IMR-90 (cell line): ENCODE measurements at regions not wholly inside any gene's neighbourhood (a gene's known extent, or its start where the extent isn't known, plus 50 kb on each side); places are given as distances from the start of the nearest gene placed in this dataset.

Source experiments
- ATAC-seq: fragments of 200-7000 bp; cut with Tn5 transposase; 2 replicates; pipeline ENCODE4 v1.9.1; 2020; ENCODE audit warnings: low read depth, mild to moderate bottlenecking, moderate library complexity
- BruUV-seq: library from RNA; stranded (reverse); fragments of 400-500 nt; replicated peaks from 2 replicates; lab custom pipeline; 2021; lab: Mats Ljungman, UMichigan
- CTCF ChIA-PET: fragments of 300-600 bp; formaldehyde crosslinking; extraction: SDS; loops from one replicate; lab custom pipeline; 2021; ENCODE audit warnings: antibody characterized with exemption; lab: Yijun Ruan, JAX
- POLR2A ChIA-PET: fragments of 300-600 bp; sonication (Branson Sonifier 250); formaldehyde crosslinking; loops from one replicate; lab custom pipeline; 2022; ENCODE audit warnings: antibody characterized with exemption; ENCODE audit not compliant: unreplicated experiment; lab: Charles Lee
- DNase-seq: peaks from one replicate; pipeline ENCODE4 v3.0.0; 2013
- H2AFZ ChIP-seq: replicated peaks from 2 replicates; pipeline ENCODE3; 2013; ENCODE audit warnings: low read length, mild to moderate bottlenecking; ENCODE audit not compliant: poor library complexity
- H2AK5ac ChIP-seq: 2 replicates; pipeline ENCODE4 v1.6.1; 2013; ENCODE audit warnings: low read depth, low read length, inconsistent platforms
- H2AK9ac ChIP-seq: replicated peaks from 2 replicates; pipeline ENCODE3; 2013; ENCODE audit warnings: mild to moderate bottlenecking, low read depth, low read length, moderate library complexity; ENCODE audit not compliant: poor library complexity
- H2BK120ac ChIP-seq: 2 replicates; pipeline ENCODE4 v1.6.1; 2013; ENCODE audit warnings: low read depth, low read length, inconsistent platforms
- H2BK15ac ChIP-seq: 3 replicates; pipeline ENCODE4 v1.6.1; 2013; ENCODE audit warnings: low read depth, low read length, inconsistent platforms
- H2BK20ac ChIP-seq: 2 replicates; pipeline ENCODE4 v1.6.1; 2013; ENCODE audit warnings: low read depth, mild to moderate bottlenecking, inconsistent platforms, low read length, moderate library complexity
- H2BK5ac ChIP-seq: 2 replicates; pipeline ENCODE4 v1.6.1; 2013; ENCODE audit warnings: mild to moderate bottlenecking, low read depth, low read length, inconsistent platforms; ENCODE audit not compliant: poor library complexity, severe bottlenecking
- H3K14ac ChIP-seq: replicated peaks from 2 replicates; pipeline ENCODE4 v1.6.1; 2013; ENCODE audit warnings: low read depth, low read length, inconsistent platforms
- H3K18ac ChIP-seq: 2 replicates; pipeline ENCODE4 v1.6.1; 2013; ENCODE audit warnings: low read depth, low read length, control low read depth
- H3K23ac ChIP-seq: 2 replicates; pipeline ENCODE4 v1.6.1; 2013; ENCODE audit warnings: low read depth, low read length, inconsistent platforms
- H3K27ac ChIP-seq: 2 replicates; pipeline ENCODE4 v1.5.1; 2013; ENCODE audit warnings: mild to moderate bottlenecking, control low read depth, low read length; ENCODE audit not compliant: insufficient read depth
- H3K27me3 ChIP-seq: 2 replicates; pipeline ENCODE4 v1.6.1; 2013; ENCODE audit warnings: low read length; ENCODE audit not compliant: control insufficient read depth, insufficient read depth
- H3K36me3 ChIP-seq: 2 replicates; pipeline ENCODE4 v1.6.1; 2013; ENCODE audit warnings: low read length, mixed read lengths; ENCODE audit not compliant: control insufficient read depth, insufficient read depth
- H3K4ac ChIP-seq: 2 replicates; pipeline ENCODE4 v1.6.1; 2013; ENCODE audit warnings: low read depth, low read length, inconsistent platforms
- H3K4me1 ChIP-seq: 2 replicates; pipeline ENCODE4 v1.6.1; 2013; ENCODE audit warnings: low read length, mixed read lengths; ENCODE audit not compliant: control insufficient read depth, insufficient read depth
- H3K4me2 ChIP-seq: 2 replicates; pipeline ENCODE4 v1.6.1; 2013; ENCODE audit warnings: low read depth, mild to moderate bottlenecking, control low read depth, low read length, moderate library complexity
- H3K4me3 ChIP-seq: 2 replicates; pipeline ENCODE4 v1.5.1; 2013; ENCODE audit warnings: low read depth, mild to moderate bottlenecking, control low read depth, low read length, moderate library complexity; ENCODE audit not compliant: insufficient read depth
- H3K56ac ChIP-seq: 2 replicates; pipeline ENCODE4 v1.6.1; 2013; ENCODE audit warnings: low read length, inconsistent platforms; ENCODE audit not compliant: insufficient read depth; ENCODE audit errors: extremely low read depth
- H3K79me1 ChIP-seq, 2 experiments: 2 replicates each; pipeline ENCODE4 v1.6.1; 2013; ENCODE audit warnings: low read length in 2 of 2, inconsistent platforms in 1 of 2, low read depth in 1 of 2
- H3K9ac ChIP-seq: 2 replicates; pipeline ENCODE4 v1.6.1; 2013; ENCODE audit warnings: low read depth, low read length, control low read depth
- H3K9me1 ChIP-seq: 2 replicates; pipeline ENCODE4 v1.6.1; 2013; ENCODE audit warnings: low read length, inconsistent platforms; ENCODE audit not compliant: insufficient read depth
- H3K9me3 ChIP-seq: 2 replicates; pipeline ENCODE4 v1.6.1; 2013; ENCODE audit warnings: low read length; ENCODE audit not compliant: control insufficient read depth, insufficient read depth
- H4K20me1 ChIP-seq: 2 replicates; pipeline ENCODE4 v1.6.1; 2013; ENCODE audit warnings: low read length, inconsistent platforms; ENCODE audit not compliant: insufficient read depth
- H4K5ac ChIP-seq: 2 replicates; pipeline ENCODE4 v1.6.1; 2013; ENCODE audit warnings: mild to moderate bottlenecking, low read depth, low read length, control low read depth
- H4K8ac ChIP-seq, 2 experiments: 2 replicates each; pipeline ENCODE4 v1.6.1; 2013; ENCODE audit warnings: low read depth in 2 of 2, low read length in 2 of 2, control low read depth in 1 of 2, inconsistent platforms in 1 of 2
- H4K91ac ChIP-seq: 2 replicates; pipeline ENCODE4 v1.6.1; 2013; ENCODE audit warnings: low read depth, low read length, inconsistent platforms; ENCODE audit not compliant: insufficient read depth
- MAFK ChIP-seq: IDR thresholded peaks from 2 replicates; pipeline ENCODE4 v1.6.1; 2012; ENCODE audit warnings: low read depth, low read length, improper control_type of control experiment
- MAZ ChIP-seq: IDR thresholded peaks from 2 replicates; pipeline ENCODE4 v1.6.1; 2012; ENCODE audit warnings: low read depth, mild to moderate bottlenecking, low read length, improper control_type of control experiment, moderate library complexity, borderline replicate concordance
- NFE2L2 ChIP-seq: fragments of 150-350 bp; IDR thresholded peaks from 2 replicates; pipeline ENCODE4 v1.6.1; 2016; ENCODE audit warnings: low read depth, mild to moderate bottlenecking, low read length
- RAD21 ChIP-seq: IDR thresholded peaks from 2 replicates; pipeline ENCODE4 v1.6.1; 2012; ENCODE audit warnings: low read length, improper control_type of control experiment
- RFX5 ChIP-seq: IDR thresholded peaks from 2 replicates; pipeline ENCODE4 v1.8.0; 2012; ENCODE audit warnings: low read depth, mild to moderate bottlenecking, low read length, moderate library complexity
- WGBS, 2 experiments: methylation state at CpG; one replicate each; pipeline versions ENCODE4 v1.1.5 to v1.1.7; 2013; ENCODE audit warnings: missing lambda C conversion rate in 2 of 2; ENCODE audit not compliant: insufficient read length in 1 of 2; ENCODE audit errors: extremely low coverage in 2 of 2; 5-methylcytosine and 5-hydroxymethylcytosine counted together
- dilution Hi-C: fragments of 300-500 bp; cut with HindIII; formaldehyde crosslinking; loops from one replicate; pipeline ENCODE4 v1.14.3; 2018; ENCODE audit warnings: low sequenced_read_pairs; ENCODE audit not compliant: unreplicated experiment
- in situ Hi-C: fragments of 300-500 bp; cut with MboI; formaldehyde crosslinking; loops from 3 replicates; pipeline ENCODE4 v1.14.3; 2019; ENCODE audit warnings: low sequenced_read_pairs, inconsistent platforms, mixed read lengths
- intact Hi-C: fragments of 100-400 bp; cut with micrococcal nuclease; formaldehyde crosslinking; loops from 2 replicates; pipeline ENCODE4 v1.10.0; 2022

- H3K27ac ChIP-seq = no peak overlapping the region
- no peak overlapping the region for H3K56ac ChIP-seq
- CTCF ChIA-PET = no interaction called here
- H2BK120ac ChIP-seq = no peak overlapping the region
- H3K14ac ChIP-seq = no peak overlapping the region
- BruUV-seq = no TSS peak
- no peak overlapping the region for H2AK5ac ChIP-seq
- DNase-seq (no peak), ATAC-seq (no peak)
- WGBS, 2 experiments = 83% methylated on average over 1 of the region's 4 CpGs; no CpG with 5 or more reads in 1 of the 2 experiments
- peaks cover 5% of the 10 kb centered on the region; the same call in 1 of the 2 replicates for H3K9me3 ChIP-seq
- H2AK9ac ChIP-seq = no peak overlapping the region
- H2BK15ac ChIP-seq = no peak overlapping the region
- H3K79me1 ChIP-seq = no peaks in the 10 kb centered on the region
- no peak overlapping the region for H3K4me2 ChIP-seq
- POLR2A ChIA-PET = no interaction called here
- intact Hi-C loops (no loop called here), dilution Hi-C loops (no loop called here), in situ Hi-C loops (no loop called here)
- H2BK20ac ChIP-seq = no peak overlapping the region
- no peak overlapping the region for H4K8ac ChIP-seq
- H3K4me3 ChIP-seq = no peak overlapping the region
- no peaks in the 10 kb centered on the region for H3K36me3 ChIP-seq
- no peaks in the 10 kb centered on the region for H3K4me1 ChIP-seq
- H3K27me3 ChIP-seq = no peaks in the 10 kb centered on the region
- H4K91ac ChIP-seq = no peak overlapping the region
- no peak overlapping the region for H2BK5ac ChIP-seq
- H3K18ac ChIP-seq = no peak overlapping the region
- no peak overlapping the region for H2AFZ ChIP-seq
- H3K9me1 ChIP-seq = no peaks in the 10 kb centered on the region
- TF ChIP-seq RAD21 = no peak
- no peak for TF ChIP-seq MAFK
- TF ChIP-seq RFX5 = no peak
- TF ChIP-seq MAZ = no peak
- TF ChIP-seq NFE2L2 = no peak
- H4K5ac ChIP-seq = no peak overlapping the region
- H3K4ac ChIP-seq = no peak overlapping the region
- no peak overlapping the region for H3K23ac ChIP-seq
- no peaks in the 10 kb centered on the region for H4K20me1 ChIP-seq
- no peak overlapping the region for H3K9ac ChIP-seq
Observed at GRCh38 chr14:40576880-40577478, 1029.7 kb upstream of the LRFN5 start.
